ENCODE measurements at regions not wholly inside any gene's neighbourhood (a gene's known extent, or its start where the extent isn't known, plus 50 kb on each side); places are given as distances from the start of the nearest gene placed in this dataset.

DNA sequence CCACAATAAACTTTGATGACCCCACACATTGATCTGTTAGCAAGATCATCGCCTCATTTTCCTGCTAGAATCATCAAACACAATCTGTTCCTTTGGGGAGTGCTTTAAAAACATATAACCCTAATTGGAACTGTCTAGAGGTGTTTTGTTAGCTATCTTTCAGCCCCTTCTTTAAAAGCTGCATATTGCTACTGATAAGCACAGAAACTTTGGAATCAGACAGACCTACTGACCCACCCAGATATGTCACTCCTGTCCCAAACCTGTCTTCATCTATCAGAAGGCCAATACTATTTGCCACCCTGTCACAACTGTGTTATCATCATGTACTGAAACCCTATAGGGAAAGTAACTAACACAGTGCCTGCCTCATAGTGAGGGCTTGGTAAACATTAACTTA lies 172.4 kb upstream of the SASH1 start:
- TF ChIP-seq NFYB (CRISPR knock-in tag; conservative IDR thresholded peaks at IDR 0.05; ENCODE audit: low read depth) = no peak
- TF ChIP-seq, protein P1, sequence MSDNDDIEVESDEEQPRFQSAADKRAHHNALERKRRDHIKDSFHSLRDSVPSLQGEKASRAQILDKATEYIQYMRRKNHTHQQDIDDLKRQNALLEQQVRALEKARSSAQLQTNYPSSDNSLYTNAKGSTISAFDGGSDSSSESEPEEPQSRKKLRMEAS (CRISPR knock-in tag; IDR thresholded peaks at IDR 0.05) = no peak
